Fibroblast of the aortic adventitia (primary cell): ENCODE measurements at regions not wholly inside any gene's neighbourhood (a gene's known extent, or its start where the extent isn't known, plus 50 kb on each side); places are given as distances from the start of the nearest gene placed in this dataset.
"Not testable (repeated sequence)": the region's sequence is repeated elsewhere in the genome, so short reads cannot be mapped to it uniquely, and the experiment has no call there.

Experiments
- DNase-seq: peaks from one replicate; pipeline ENCODE4 v3.0.0-alpha.2; 2010; ENCODE audit warnings: low read depth
- H3K4me3 ChIP-seq: 2 replicates; pipeline ENCODE4 v1.5.1; 2011; ENCODE audit warnings: low read depth, mild to moderate bottlenecking, control low read depth, low read length, moderate library complexity

DNA sequence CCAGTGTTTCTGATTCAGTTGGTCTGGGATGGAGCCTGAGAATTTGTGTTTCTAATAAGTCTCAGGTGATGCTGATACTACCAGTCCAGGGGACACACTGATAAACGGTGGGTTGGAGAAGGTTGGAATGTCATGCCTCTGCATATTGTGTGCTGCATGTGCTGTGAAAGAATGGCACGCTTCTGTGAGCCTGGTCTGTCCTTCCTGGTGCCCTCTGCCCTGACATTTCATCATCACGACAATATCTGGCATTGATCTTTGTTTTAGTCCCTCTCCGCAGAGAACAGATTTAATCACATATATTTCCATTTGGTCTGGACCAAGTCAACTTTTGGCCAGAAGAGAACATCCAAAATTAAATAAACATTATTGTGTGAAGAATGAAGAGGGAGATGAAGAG lies 207.0 kb downstream of the BCL2L11 start:
- not testable (repeated sequence) for H3K4me3 ChIP-seq, DNase-seq

- H3K4me3 ChIP-seq, DNase-seq: not testable (repeated sequence)
These were observed 208.6 kb downstream of the BCL2L11 start for GRCh38 chr2:111329309-111329708.

GRCh38 chr2:111331099-111331724 lies 210.5 kb downstream of the BCL2L11 start:
- not testable (repeated sequence) for H3K4me3 ChIP-seq, DNase-seq

- not testable (repeated sequence) for H3K4me3 ChIP-seq, DNase-seq
These were observed 214.7 kb downstream of the BCL2L11 start for GRCh38 chr2:111335220-111335907.

DNA sequence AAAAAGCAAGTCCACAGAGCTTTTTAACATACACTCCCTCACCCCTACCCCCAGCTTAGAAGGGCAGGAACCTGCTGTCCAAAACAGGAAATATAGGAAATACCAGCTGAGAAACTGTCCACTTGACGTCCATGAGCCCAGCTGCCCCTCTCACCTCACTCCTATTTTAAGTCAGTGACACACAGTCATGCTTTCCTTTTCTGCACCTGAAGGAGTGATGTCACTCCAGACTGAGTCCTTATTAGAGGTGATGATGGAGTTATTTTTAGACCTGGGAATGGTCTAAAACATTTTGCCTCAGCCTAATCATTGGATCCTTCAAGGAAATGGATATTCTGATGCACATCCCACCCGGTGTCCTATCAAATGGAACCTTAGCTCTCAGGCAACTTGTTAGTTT lies 217.8 kb downstream of the BCL2L11 start:
- H3K4me3 ChIP-seq, DNase-seq: not testable (repeated sequence)

DNA sequence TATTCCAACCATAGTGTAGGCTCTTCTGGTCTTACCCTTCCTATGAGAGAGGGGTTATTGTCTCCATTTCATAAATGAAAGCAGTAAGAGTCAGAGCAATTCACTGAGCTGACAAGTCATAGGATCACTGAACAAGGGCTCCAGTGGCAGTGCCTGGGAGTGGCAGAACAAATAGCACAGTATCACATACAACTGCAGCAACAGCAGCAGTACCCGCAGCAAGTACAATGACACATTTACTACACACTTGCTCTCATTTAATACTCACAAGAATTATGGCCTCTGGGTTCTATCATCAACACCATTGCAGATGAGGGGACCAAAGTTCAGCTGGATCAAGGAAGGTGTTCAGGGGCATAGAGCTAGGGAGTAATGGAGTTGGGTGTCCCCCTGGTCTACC lies 218.8 kb downstream of the BCL2L11 start:
- DNase-seq, H3K4me3 ChIP-seq: not testable (repeated sequence)

- H3K4me3 ChIP-seq = not testable (repeated sequence)
These were observed 223.9 kb downstream of the BCL2L11 start for GRCh38 chr2:111344590-111344989.

GRCh38 chr2:111345439-111345838 lies 224.7 kb downstream of the BCL2L11 start:
- H3K4me3 ChIP-seq, DNase-seq: not testable (repeated sequence)

More at GRCh38 chr2:111344590-111344989, 223.9 kb downstream of the BCL2L11 start:
- DNase-seq = not testable (repeated sequence)

GRCh38 chr2:111346018-111346930 lies 225.6 kb downstream of the BCL2L11 start:
- not testable (repeated sequence) for H3K4me3 ChIP-seq
- peak; percentile 67 for DNase-seq

GRCh38 chr2:111347695-111348094 lies 227.0 kb downstream of the BCL2L11 start:
- not testable (repeated sequence) for DNase-seq, H3K4me3 ChIP-seq

GRCh38 chr2:111348316-111348715 lies 227.6 kb downstream of the BCL2L11 start:
- not testable (repeated sequence) for H3K4me3 ChIP-seq, DNase-seq

GRCh38 chr2:111355022-111355817 lies 234.5 kb downstream of the BCL2L11 start:
- not testable (repeated sequence) for H3K4me3 ChIP-seq, DNase-seq

- DNase-seq, H3K4me3 ChIP-seq: not testable (repeated sequence)
These were observed 235.3 kb downstream of the BCL2L11 start for GRCh38 chr2:111355823-111356511.

DNA sequence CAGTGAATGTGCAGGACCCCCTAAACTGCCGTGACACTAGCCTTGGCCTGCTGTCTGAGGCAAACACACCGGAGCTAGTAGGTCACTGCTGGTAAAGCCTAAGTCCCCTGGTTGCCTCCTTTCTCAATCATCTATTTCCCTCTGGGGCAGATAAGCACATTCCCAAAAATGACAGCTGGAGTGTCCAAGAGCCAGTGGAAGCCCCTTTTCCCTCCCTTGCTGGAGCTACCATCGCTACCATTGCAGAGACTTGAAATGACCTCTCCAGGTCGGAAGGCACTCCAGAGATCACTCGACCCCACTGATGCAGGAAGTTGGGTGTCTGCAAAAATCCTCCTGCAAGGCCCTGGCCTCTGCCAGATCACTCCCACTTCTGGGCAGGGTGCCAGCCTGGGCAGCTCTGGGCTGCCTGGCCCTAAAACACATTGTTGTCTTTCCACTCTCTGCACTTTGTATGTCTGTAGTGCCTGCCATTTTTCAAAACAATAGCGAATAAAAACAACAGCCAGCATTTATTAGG lies 235.9 kb downstream of the BCL2L11 start:
- DNase-seq = peak; percentile 31
- H3K4me3 ChIP-seq = not testable (repeated sequence)

- DNase-seq = peak; percentile 10
- not testable (repeated sequence) for H3K4me3 ChIP-seq
These were observed 245.4 kb downstream of the BCL2L11 start for GRCh38 chr2:111365986-111366640.

DNA sequence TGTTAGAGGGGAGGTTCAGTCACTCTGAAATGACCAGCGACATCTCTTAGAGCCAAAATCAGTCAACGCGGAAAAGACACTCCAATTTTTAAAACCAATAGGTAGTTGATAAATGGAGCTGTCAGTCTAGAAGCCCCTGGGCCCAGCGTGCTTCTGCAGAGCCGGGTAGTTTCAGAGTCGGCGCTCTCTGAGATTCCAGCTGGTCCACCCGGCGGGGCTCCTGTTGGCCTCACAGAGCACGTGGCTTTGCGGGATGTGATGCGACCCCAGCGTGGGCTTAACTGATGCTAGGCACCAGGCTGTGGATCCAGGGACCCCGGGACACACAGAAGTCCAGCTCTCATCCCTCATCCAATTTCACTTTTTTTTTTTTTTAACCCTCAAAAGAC lies 245.9 kb downstream of the BCL2L11 start:
- not testable (repeated sequence) for DNase-seq, H3K4me3 ChIP-seq

DNA sequence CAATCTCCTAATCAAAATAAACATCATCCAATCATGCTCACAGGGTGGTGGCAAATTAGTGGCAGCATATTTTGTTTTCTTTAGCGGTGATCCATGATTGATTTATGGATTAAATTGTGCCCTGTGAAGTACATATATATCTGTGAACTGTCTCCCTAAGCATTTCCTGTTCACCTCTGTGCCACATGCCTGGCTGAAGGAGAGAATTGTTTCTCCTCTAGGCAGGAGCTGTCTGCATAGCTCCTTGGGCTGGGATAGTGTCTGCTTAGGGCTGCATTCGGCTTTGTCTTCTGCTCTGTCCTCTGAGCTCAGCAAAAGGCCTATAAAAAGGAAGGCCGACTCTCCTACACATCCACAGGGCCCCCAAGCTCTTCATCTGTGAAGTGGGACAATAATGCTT lies 246.4 kb downstream of the BCL2L11 start:
- not testable (repeated sequence) for H3K4me3 ChIP-seq, DNase-seq
